Endothelial cell (in vitro differentiated cells): ENCODE measurements at regions not wholly inside any gene's neighbourhood (a gene's known extent, or its start where the extent isn't known, plus 50 kb on each side); places are given as distances from the start of the nearest gene placed in this dataset.
"Not testable (repeated sequence)": the region's sequence is repeated elsewhere in the genome, so short reads cannot be mapped to it uniquely, and the experiment has no call there.

Source experiments
- DNase-seq: peaks from one replicate; pipeline ENCODE4 v3.0.0; 2021; ENCODE audit warnings: low spot score
- H3K27ac Mint-ChIP-seq: one replicate; pipeline ENCODE4 v1.8.0; 2021; ENCODE audit warnings: mixed read lengths, inconsistent platforms; ENCODE audit not compliant: unreplicated experiment
- H3K27me3 Mint-ChIP-seq: one replicate; pipeline ENCODE4 v1.8.0; 2021; ENCODE audit warnings: mild to moderate bottlenecking, moderate library complexity, mixed read lengths, inconsistent platforms; ENCODE audit not compliant: unreplicated experiment
- H3K36me3 Mint-ChIP-seq: one replicate; pipeline ENCODE4 v1.8.0; 2021; ENCODE audit warnings: mild to moderate bottlenecking, low read depth, mixed read lengths, inconsistent platforms; ENCODE audit not compliant: unreplicated experiment
- H3K4me1 Mint-ChIP-seq: one replicate; pipeline ENCODE4 v1.8.0; 2021; ENCODE audit warnings: mild to moderate bottlenecking, mixed read lengths, inconsistent platforms; ENCODE audit not compliant: unreplicated experiment
- H3K4me3 Mint-ChIP-seq: one replicate; pipeline ENCODE4 v1.8.0; 2021; ENCODE audit warnings: mild to moderate bottlenecking, mixed read lengths, inconsistent platforms; ENCODE audit not compliant: unreplicated experiment
- H3K9me3 Mint-ChIP-seq: one replicate; pipeline ENCODE4 v1.8.0; 2021; ENCODE audit warnings: mixed read lengths, inconsistent platforms; ENCODE audit not compliant: unreplicated experiment
- TF ChIP-seq, protein P1 (sequence below): fragments of 200-600 bp; sonication (generic); IDR thresholded peaks from one replicate; pipeline ENCODE4 v1.5.0; 2021; ENCODE audit warnings: antibody characterized with exemption; ENCODE audit not compliant: unreplicated experiment

DNA sequence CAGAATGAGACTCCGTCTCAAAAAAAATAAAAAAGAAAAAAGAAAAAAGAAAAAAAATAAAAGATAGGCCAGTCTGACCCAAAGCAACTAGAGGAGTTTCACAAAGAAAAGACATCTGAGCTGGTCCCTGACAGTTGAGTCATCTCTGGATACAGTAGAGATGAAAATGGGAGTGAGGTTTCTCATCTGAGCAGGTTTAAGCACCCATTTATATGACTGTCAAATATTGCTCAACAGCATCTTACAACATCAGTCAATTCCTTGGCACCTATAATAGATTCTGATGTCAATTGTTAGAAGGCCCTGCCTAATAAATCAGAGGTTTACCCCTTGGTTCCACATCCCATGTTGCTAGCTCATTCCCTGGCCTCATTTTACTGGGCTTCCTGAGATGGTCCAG lies 490.5 kb downstream of the MAGEE1 start:
- no peaks in the 10 kb centered on the region for H3K27me3 Mint-ChIP-seq
- no peak overlapping the region for H3K27ac Mint-ChIP-seq
- H3K4me3 Mint-ChIP-seq = no peak overlapping the region
- H3K4me1 Mint-ChIP-seq = no peaks in the 10 kb centered on the region
- no peaks in the 10 kb centered on the region for H3K36me3 Mint-ChIP-seq
- H3K9me3 Mint-ChIP-seq = no peaks in the 10 kb centered on the region
- DNase-seq = no peak
- TF ChIP-seq, protein P1, sequence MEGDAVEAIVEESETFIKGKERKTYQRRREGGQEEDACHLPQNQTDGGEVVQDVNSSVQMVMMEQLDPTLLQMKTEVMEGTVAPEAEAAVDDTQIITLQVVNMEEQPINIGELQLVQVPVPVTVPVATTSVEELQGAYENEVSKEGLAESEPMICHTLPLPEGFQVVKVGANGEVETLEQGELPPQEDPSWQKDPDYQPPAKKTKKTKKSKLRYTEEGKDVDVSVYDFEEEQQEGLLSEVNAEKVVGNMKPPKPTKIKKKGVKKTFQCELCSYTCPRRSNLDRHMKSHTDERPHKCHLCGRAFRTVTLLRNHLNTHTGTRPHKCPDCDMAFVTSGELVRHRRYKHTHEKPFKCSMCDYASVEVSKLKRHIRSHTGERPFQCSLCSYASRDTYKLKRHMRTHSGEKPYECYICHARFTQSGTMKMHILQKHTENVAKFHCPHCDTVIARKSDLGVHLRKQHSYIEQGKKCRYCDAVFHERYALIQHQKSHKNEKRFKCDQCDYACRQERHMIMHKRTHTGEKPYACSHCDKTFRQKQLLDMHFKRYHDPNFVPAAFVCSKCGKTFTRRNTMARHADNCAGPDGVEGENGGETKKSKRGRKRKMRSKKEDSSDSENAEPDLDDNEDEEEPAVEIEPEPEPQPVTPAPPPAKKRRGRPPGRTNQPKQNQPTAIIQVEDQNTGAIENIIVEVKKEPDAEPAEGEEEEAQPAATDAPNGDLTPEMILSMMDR = no peak

DNA sequence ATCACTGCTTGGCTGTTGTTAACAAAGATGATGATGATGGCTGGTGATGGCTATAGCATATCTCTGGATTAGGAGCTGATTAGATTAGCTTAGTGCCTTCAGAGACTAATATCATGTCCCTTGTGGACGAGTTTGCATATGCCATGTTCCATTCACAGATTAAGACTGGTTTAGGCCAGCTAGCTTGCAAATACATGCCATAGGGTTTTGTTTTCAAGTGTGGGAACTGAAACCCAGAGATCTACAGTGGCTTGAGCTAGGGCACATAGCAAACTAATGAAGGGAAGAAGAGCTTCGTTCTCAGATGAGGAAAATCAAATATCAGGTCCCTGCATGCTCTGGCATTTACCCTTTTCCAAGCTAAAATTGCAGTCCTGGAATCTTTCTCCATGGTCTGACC lies 492.3 kb downstream of the MAGEE1 start:
- no peaks in the 10 kb centered on the region for H3K36me3 Mint-ChIP-seq
- H3K4me3 Mint-ChIP-seq = no peak overlapping the region
- peaks cover 2% of the 10 kb centered on the region for H3K4me1 Mint-ChIP-seq
- DNase-seq = no peak
- H3K27me3 Mint-ChIP-seq = no peaks in the 10 kb centered on the region
- TF ChIP-seq, protein P1 = no peak
- H3K9me3 Mint-ChIP-seq = no peaks in the 10 kb centered on the region
- no peak overlapping the region for H3K27ac Mint-ChIP-seq

DNA sequence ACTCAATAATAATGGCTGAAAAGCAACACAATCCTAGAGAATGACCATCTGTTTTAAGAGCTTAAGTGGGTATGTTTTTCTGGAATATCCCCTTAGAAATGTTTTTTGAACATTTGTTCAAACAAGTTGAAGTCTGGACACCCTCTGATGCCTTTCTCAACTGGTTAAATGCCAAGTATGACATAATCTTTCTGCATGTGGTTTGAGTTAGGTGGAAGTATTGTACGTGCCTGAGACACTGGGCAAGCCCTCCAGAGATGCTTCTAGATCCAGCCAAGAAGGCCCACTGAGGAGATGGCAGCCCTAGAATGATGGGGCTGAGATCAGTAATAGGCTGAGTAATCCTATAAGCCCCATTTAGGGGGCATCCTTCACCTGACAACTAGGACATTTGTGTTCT lies 493.1 kb downstream of the MAGEE1 start:
- Mint-ChIP-seq H3K36me3 (no peaks in the 10 kb centered on the region), H3K27ac (no peak overlapping the region), H3K4me1 (peaks cover 2% of the 10 kb centered on the region), H3K4me3 (no peak overlapping the region), H3K9me3 (no peaks in the 10 kb centered on the region), H3K27me3 (no peaks in the 10 kb centered on the region)
- no peak for DNase-seq
- TF ChIP-seq, protein P1 = no peak

DNA sequence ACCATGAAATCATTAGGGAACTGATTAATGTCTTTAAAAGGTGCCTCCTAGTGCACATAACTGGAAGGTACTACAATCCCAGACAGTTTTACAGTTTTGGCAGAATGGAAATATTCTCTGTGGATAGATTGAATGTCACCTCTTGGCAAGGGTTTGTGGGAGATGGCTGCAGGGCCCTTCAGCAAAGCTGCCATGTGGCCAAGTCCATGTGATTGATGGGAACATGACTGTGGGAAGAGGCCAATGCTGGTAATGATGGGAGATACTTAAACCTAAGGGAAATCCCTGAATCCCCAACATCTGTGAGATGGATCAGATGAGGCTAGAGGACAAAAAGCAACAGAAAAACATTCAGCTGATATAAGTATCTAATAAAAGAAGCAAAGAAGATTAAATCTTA lies 493.7 kb downstream of the MAGEE1 start:
- H3K9me3 Mint-ChIP-seq = no peaks in the 10 kb centered on the region
- TF ChIP-seq, protein P1 = no peak
- no peaks in the 10 kb centered on the region for H3K36me3 Mint-ChIP-seq
- H3K27ac Mint-ChIP-seq = no peak overlapping the region
- DNase-seq = no peak
- H3K4me3 Mint-ChIP-seq = no peak overlapping the region
- peaks cover 2% of the 10 kb centered on the region for H3K4me1 Mint-ChIP-seq
- no peaks in the 10 kb centered on the region for H3K27me3 Mint-ChIP-seq

DNA sequence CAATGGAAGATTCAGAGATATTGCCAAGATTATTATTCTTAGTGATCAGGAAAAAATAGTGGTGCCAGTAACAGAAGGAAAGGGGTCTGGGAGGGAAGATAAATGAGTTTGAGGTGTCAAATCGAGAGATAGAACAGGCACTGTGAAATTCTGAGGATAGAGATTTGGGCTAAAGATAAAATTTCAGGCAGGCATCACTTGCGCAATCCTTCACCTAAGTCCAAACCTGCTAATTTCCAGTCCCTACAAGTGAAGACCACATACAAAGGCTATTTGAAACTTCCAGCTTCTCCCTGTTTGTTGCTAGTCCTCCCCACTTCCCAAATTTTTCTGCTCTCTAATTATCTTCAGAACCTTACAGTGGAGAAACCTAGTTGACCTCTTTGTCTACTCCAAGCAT lies 494.6 kb downstream of the MAGEE1 start:
- TF ChIP-seq, protein P1 = no peak
- no peak for DNase-seq
- Mint-ChIP-seq H3K4me1 (peaks cover 2% of the 10 kb centered on the region), H3K9me3 (no peaks in the 10 kb centered on the region), H3K27me3 (no peaks in the 10 kb centered on the region), H3K36me3 (no peaks in the 10 kb centered on the region), H3K27ac (no peak overlapping the region), H3K4me3 (no peak overlapping the region)

DNA sequence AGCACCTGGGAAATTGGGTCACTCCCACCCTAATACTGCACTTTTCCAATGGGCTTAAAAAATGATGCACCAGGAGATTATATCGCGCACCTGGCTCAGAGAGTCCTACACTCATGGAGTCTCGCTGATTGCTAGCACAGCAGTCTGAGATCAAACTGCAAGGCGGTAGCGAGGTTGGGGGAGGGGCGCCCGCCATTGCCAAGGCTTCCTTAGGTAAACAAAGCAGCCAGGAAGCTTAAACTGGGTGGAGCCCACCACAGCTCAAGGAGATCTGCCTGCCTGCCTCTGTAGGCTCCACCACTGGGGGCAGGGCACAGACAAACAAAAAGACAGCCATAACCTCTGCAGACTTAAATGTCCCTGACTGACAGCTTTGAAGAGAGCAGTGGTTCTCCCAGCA lies 497.1 kb downstream of the MAGEE1 start:
- not testable (repeated sequence) for H3K27me3 Mint-ChIP-seq, H3K4me3 Mint-ChIP-seq, H3K36me3 Mint-ChIP-seq, H3K27ac Mint-ChIP-seq, DNase-seq, H3K4me1 Mint-ChIP-seq, H3K9me3 Mint-ChIP-seq
